ENCODE measurements at regions not wholly inside any gene's neighbourhood (a gene's known extent, or its start where the extent isn't known, plus 50 kb on each side); places are given as distances from the start of the nearest gene placed in this dataset.

DNA sequence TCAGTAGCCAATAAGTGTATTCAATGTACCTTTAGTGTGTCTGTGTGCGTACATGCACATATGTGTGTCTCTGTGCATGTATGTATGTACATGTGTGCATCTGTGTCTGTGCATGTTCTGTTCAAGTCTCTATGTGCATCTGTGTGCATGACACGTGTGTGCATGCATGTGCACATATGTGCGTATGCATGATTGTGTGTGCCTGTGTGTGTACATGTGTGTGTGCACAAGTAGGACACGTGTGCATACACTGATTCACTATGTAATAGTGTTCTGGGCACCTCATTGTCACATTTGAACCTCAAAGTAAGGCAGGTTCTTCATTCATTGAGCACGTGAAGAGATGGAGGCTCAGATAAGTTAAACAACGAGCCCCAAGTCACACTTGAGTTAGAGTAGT, 142.6 kb upstream of the COPS8 start:
- TF ChIP-seq, protein P1, sequence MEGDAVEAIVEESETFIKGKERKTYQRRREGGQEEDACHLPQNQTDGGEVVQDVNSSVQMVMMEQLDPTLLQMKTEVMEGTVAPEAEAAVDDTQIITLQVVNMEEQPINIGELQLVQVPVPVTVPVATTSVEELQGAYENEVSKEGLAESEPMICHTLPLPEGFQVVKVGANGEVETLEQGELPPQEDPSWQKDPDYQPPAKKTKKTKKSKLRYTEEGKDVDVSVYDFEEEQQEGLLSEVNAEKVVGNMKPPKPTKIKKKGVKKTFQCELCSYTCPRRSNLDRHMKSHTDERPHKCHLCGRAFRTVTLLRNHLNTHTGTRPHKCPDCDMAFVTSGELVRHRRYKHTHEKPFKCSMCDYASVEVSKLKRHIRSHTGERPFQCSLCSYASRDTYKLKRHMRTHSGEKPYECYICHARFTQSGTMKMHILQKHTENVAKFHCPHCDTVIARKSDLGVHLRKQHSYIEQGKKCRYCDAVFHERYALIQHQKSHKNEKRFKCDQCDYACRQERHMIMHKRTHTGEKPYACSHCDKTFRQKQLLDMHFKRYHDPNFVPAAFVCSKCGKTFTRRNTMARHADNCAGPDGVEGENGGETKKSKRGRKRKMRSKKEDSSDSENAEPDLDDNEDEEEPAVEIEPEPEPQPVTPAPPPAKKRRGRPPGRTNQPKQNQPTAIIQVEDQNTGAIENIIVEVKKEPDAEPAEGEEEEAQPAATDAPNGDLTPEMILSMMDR (IDR thresholded peaks at IDR 0.05; ENCODE audit: poor library complexity): no peak
- TF ChIP-seq EZH2phosphoT487 (IDR thresholded peaks at IDR 0.05; ENCODE audit: low read depth, severe bottlenecking, unreplicated experiment): no peak
